ENCODE measurements at regions not wholly inside any gene's neighbourhood (a gene's known extent, or its start where the extent isn't known, plus 50 kb on each side); places are given as distances from the start of the nearest gene placed in this dataset.

- no peak for DNase-seq (ENCODE audit: extremely low read depth, insufficient read length)
- Histone ChIP-seq H3K36me3 (ENCODE audit: control insufficient read depth, insufficient read depth, low read length) (no peaks in the 10 kb centered on the region), H3K4me3 (replicated peaks; ENCODE audit: low read depth, low read length) (no peak overlapping the region), H3K27me3 (replicated peaks; ENCODE audit: control insufficient read depth, insufficient read depth, low read length) (no peaks in the 10 kb centered on the region; the same call in 1 of the 2 replicates)
- TF ChIP-seq, protein P1, sequence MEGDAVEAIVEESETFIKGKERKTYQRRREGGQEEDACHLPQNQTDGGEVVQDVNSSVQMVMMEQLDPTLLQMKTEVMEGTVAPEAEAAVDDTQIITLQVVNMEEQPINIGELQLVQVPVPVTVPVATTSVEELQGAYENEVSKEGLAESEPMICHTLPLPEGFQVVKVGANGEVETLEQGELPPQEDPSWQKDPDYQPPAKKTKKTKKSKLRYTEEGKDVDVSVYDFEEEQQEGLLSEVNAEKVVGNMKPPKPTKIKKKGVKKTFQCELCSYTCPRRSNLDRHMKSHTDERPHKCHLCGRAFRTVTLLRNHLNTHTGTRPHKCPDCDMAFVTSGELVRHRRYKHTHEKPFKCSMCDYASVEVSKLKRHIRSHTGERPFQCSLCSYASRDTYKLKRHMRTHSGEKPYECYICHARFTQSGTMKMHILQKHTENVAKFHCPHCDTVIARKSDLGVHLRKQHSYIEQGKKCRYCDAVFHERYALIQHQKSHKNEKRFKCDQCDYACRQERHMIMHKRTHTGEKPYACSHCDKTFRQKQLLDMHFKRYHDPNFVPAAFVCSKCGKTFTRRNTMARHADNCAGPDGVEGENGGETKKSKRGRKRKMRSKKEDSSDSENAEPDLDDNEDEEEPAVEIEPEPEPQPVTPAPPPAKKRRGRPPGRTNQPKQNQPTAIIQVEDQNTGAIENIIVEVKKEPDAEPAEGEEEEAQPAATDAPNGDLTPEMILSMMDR (IDR thresholded peaks at IDR 0.05; ENCODE audit: insufficient read depth, low read length, poor library complexity, severe bottlenecking), result no peak
These were observed 83.3 kb downstream of the C16orf95 start for GRCh38 chr16:87233928-87234327.

DNA sequence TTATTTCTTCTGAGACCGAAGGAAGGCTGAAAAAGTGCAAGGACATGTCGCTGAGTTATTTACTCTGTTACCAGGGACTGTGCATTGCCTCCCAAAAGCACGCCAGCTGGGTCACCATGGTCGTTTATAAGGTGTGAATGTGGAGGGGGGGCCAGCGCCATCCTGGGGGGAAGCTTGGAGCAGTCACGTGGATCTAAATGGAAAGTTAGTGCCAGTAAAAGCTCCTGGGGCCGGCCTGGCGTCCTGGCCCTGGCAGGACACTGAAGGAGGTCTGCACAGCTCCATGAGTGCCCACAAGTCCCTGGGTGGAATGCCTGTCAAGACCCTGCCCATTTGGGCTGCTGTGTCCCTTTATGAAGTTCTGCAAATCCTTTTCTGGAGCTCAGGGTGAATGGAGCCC lies 82.6 kb downstream of the C16orf95 start:
- TF ChIP-seq, protein P1 (IDR thresholded peaks at IDR 0.05; ENCODE audit: insufficient read depth, low read length, poor library complexity, severe bottlenecking), result no peak
- Histone ChIP-seq H3K27me3 (replicated peaks; ENCODE audit: control insufficient read depth, insufficient read depth, low read length) (no peaks in the 10 kb centered on the region; the same call in 1 of the 2 replicates), H3K4me3 (replicated peaks; ENCODE audit: low read depth, low read length) (no peak overlapping the region), H3K36me3 (ENCODE audit: control insufficient read depth, insufficient read depth, low read length) (no peaks in the 10 kb centered on the region)
- no peak for DNase-seq (ENCODE audit: extremely low read depth, insufficient read length)

DNA sequence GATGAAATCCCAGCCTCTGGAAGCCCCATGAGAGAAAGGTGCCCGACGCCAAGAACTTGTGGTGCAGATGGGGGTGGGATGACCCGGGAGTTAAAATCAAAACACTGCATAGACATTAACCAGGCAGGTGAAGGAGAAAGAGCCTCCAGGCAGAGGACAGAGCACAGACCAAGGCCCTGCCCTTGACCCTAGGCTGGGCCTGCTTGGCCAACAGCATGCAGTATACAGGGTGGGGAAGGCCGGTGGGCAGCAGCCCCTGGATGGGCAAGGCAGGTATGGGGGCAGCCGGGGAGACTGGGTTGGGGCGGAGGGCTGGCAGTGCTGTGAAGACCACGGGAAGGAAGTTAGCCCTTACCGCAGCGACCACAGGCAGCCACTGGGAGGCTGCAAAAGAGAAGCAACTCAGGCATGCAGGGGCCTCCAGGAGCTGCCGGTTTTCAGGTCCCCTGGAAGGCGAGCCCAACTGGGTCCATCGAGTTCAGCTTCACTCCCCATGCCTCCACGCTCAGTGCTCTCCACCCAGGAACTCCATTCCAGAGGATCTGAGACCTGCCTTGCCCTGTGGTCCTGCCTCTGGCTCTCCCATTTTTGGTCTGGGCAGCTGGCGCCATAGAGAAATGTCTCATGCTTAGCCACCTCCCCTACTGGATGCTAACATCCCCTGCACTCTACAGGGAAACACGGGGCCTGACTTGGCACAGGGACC lies 81.2 kb downstream of the C16orf95 start:
- Histone ChIP-seq H3K4me3 (replicated peaks; ENCODE audit: low read depth, low read length) (no peak overlapping the region), H3K36me3 (ENCODE audit: control insufficient read depth, insufficient read depth, low read length) (no peaks in the 10 kb centered on the region), H3K27me3 (replicated peaks; ENCODE audit: control insufficient read depth, insufficient read depth, low read length) (no peaks in the 10 kb centered on the region; the same call in 1 of the 2 replicates)
- DNase-seq (ENCODE audit: extremely low read depth, insufficient read length), result peak; percentile 26
- TF ChIP-seq, protein P1 (IDR thresholded peaks at IDR 0.05; ENCODE audit: insufficient read depth, low read length, poor library complexity, severe bottlenecking), result no peak

- H3K4me3 ChIP-seq (replicated peaks; ENCODE audit: low read depth, low read length), result no peak overlapping the region
- H3K27me3 ChIP-seq (replicated peaks; ENCODE audit: control insufficient read depth, insufficient read depth, low read length), result no peaks in the 10 kb centered on the region; the same call in 1 of the 2 replicates
- H3K36me3 ChIP-seq (ENCODE audit: control insufficient read depth, insufficient read depth, low read length), result no peaks in the 10 kb centered on the region
- DNase-seq (ENCODE audit: extremely low read depth, insufficient read length), result no peak
- TF ChIP-seq, protein P1 (IDR thresholded peaks at IDR 0.05; ENCODE audit: insufficient read depth, low read length, poor library complexity, severe bottlenecking), result no peak
These were observed 80.6 kb downstream of the C16orf95 start for GRCh38 chr16:87236516-87237115.

GRCh38 chr16:87238361-87238715 lies 78.9 kb downstream of the C16orf95 start:
- DNase-seq (ENCODE audit: extremely low read depth, insufficient read length), result no peak
- TF ChIP-seq, protein P1 (IDR thresholded peaks at IDR 0.05; ENCODE audit: insufficient read depth, low read length, poor library complexity, severe bottlenecking), result no peak
- H3K4me3 ChIP-seq (replicated peaks; ENCODE audit: low read depth, low read length), result no peak overlapping the region
- H3K27me3 ChIP-seq (replicated peaks; ENCODE audit: control insufficient read depth, insufficient read depth, low read length), result no peaks in the 10 kb centered on the region; the same call in 1 of the 2 replicates
- H3K36me3 ChIP-seq (ENCODE audit: control insufficient read depth, insufficient read depth, low read length), result no peaks in the 10 kb centered on the region

Measured in GM06990 (cell line).